Hematopoietic multipotent progenitor cell (in vitro differentiated cells): ENCODE measurements at regions not wholly inside any gene's neighbourhood (a gene's known extent, or its start where the extent isn't known, plus 50 kb on each side); places are given as distances from the start of the nearest gene placed in this dataset.
"Not testable (repeated sequence)": the region's sequence is repeated elsewhere in the genome, so short reads cannot be mapped to it uniquely, and the experiment has no call there.

Experiments used
- DNase-seq, 3 donors: peaks; one replicate each; pipeline ENCODE4 v3.0.0-alpha.2; 2011 to 2015; ENCODE audit warnings: low read depth in 2 of 3, low spot score in 2 of 3

- DNase-seq, result no peak
Measured at GRCh38 chr6:80441131-80441530, 334.7 kb downstream of the BCKDHB start.

DNA sequence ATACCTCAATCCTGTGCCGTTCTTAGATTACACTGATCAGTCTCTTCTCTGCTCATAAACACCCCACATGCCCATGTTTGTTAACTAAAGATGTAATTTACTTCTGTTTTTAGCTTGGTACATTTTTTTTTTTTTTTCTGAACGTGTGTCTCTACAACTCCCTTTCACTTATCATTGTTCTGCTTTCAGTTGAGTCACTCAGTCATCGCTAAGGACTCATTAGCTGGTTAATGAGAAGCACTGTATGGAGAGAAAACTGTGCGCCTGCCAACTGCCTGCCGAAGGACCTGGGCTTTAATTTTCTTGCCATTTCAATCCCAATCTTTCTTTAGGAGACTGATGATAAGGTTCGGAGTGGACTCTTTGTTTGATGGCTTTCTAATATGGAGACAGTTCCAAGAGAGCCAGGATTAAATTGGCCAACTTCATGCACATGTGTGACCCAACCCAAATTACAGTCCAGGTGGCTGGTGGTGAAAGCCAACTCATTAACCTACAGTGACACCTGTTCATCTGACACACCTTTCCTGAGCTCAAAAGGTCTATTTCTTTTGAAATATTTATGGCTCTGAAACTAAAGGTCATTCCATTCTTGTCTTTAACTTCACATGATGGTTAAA is 334.1 kb downstream of the BCKDHB start:
- no peak for DNase-seq

DNA sequence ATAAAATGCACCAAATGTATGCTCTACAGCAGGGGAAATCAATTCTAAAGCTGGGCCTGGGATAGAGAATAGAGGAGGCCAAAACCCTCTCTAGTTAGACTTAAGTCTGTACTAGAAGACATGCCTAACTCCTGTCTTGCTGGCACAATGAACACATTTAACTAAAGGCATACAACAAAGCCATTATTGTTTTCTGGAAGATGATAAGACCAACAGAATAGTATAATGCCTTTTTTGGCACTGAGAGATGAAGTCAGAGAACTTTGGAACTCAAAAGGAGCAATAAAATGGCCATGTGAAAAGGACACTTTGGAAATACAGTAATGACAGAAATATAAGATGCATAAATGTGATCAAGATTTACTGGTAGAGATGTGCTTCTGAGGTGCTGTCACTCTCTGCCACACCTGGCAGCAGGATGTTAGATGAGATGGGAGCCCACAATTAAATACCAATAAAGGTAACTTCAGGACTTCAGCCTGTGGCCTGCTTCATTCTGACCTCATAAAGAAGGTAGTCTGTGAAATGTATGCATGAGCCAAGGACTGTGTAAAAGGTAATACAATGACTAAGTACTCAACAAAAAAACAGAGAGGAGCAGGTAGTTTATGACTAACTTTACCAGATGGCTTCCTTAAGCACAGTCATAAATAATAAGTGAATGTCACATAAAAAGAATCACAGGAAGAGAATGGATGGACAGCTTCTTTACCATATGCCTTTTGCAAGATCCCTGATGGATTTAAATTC is 333.4 kb downstream of the BCKDHB start:
- DNase-seq, result no peak

DNA sequence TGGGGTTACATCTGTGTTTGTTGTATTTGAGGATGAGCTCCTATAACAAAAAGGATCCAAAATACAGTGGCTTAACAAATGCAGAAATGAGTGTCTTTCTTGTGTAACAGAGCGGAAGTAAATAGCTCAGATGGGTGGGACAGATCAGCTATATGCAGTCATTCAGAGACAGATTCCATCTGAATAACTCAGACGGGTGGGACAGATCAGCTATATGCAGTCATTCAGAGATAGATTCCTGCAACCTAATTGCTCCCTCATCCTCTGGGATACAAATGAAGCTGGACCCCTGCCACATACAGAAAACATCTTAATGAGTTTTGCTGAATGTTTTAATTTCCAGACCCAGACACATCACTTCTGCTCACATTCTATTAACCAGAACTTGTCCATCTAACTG is 332.3 kb downstream of the BCKDHB start:
- no peak for DNase-seq

DNA sequence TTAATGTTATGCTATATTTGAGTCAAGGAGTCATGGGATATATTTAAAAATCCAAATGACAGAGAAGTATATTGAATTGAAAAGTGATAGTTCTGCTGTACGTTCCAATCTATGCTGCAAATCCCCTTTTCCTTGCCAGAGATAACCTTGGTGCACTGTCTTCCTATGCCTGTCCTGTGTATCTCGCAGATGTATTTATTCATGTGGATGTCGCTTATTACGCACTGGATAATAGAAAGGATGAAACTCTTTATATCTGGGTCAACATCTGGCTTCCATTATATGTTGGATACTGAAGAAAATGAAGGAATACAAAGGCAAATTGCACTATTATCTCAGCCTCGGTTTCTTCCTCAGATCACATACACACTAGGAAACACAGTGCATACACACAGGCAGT is 331.3 kb downstream of the BCKDHB start:
- no peak for DNase-seq

GRCh38 chr6:80437221-80437620 is 330.8 kb downstream of the BCKDHB start:
- DNase-seq, result no peak

DNA sequence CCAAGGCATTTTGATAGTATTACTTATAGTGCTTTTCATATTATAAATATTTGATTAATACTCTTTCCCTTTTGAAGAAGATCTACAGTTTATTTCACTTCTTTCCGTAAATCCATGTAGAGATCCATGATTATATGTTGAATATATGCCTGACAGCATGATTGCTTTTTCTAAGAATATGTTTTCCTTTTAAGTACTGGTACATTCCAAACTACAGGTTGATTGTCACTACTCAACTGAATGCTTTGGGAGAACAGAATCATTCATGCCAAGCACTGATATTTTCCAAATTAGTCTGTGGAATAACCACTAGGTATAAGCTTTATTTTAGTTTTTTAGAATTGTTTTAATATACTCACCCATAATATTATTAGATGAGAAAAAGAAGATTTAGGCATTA is 330.2 kb downstream of the BCKDHB start:
- no peak for DNase-seq

GRCh38 chr6:80435457-80435856 is 329.0 kb downstream of the BCKDHB start:
- no peak for DNase-seq

GRCh38 chr6:80434691-80435350 is 328.4 kb downstream of the BCKDHB start:
- no peak for DNase-seq

GRCh38 chr6:80433673-80434025 is 327.2 kb downstream of the BCKDHB start:
- no peak for DNase-seq

- no peak for DNase-seq
Measured at GRCh38 chr6:80433010-80433672, 326.7 kb downstream of the BCKDHB start.

DNA sequence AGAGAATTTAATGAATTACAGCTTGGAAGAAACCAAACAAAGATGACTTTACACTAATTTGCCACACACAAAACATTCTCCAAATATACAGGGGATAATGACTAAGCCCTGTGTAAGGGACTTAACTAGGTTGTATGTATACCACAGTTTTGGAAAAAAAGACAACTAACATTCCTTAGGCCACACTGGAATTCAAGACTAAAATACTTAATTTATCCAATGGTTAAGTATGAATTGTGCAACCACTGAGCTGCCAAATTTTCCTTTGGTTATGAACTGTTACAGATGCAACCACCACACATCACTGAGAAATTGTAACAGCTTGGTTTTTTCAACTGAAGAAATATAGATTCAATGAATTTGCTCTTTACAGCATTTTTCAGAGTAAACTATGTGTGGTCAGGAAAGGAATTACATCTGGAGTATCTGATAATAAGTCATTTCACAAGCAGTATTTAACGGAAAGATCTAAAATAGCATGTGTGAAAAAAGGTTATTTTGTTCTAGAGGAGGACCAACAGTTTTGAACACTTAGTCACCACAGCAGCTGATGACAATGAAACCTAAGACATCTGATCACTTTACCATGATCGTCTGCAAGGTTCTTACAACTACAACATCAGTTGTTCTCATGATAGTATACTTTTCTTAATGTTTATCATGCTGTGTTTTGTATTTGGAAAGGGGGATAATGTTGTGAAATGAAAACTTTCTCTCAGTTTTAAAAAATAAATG is 318.8 kb downstream of the BCKDHB start:
- DNase-seq, result no peak

DNA sequence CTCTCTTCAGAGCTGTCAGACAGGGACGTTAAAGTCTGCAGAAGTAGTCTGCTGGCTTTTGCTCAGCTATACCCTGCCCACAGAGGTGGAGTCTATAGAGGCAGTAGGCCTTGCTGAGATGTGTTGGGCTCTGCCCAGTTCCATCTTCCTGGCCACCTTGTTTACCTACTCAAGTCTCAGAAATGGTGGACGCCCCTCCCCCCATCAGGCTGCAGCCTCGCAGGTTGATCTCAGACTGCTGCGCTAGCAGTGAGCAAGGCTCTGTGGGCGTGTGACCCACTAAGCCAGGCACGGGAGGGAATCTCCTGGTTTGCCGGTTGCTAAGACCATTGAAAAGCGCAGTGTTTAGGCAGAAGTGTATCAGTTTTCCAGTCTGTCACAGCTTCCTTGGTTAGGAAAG is 305.0 kb downstream of the BCKDHB start:
- DNase-seq, result no peak

- DNase-seq, result not testable (repeated sequence)
Measured at GRCh38 chr6:80407976-80408375, 301.5 kb downstream of the BCKDHB start.

- no peak for DNase-seq
Measured at GRCh38 chr6:80404889-80405288, 298.4 kb downstream of the BCKDHB start.

- no peak for DNase-seq
Measured at GRCh38 chr6:80403365-80403764, 296.9 kb downstream of the BCKDHB start.

DNA sequence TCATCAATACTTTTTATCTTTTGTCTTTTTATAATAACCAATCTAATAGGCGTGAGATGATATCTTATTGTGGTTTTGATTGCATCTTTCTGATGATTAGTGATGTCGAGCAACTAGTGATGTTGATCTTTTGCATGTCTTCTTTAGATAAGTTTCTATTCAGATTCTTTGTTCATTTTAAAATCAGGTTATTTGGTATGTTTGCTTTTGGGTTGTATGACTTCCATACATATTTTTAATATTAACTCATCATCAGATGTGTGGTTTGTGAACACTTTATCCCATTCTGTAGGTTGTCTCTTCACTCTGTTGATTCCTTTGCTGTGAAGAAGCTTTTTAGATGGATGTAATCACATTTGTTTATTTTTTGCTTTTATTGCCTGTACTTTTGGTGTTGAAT is 295.8 kb downstream of the BCKDHB start:
- DNase-seq, result no peak
